ENCODE measurements at regions not wholly inside any gene's neighbourhood (a gene's known extent, or its start where the extent isn't known, plus 50 kb on each side); places are given as distances from the start of the nearest gene placed in this dataset.

DNA sequence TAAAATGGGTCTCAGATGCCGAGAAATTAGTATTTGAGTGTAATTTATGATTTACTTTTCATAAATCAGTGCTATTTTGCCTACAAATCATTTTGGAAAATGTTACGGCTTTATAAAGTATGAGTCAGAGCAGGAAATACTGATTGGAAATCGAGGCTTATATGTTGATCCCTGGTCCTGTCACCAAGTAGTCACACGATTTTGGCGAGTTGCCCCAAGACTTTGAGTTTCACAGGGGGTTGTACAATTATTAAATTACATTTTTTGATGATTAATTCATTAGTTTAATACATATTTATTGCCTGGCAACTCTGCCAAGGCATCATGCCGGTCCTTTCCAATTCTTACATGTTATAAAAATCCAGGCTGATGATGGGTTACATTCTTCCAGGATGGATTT lies 443.9 kb upstream of the KLF4 start:
- H2BK15ac ChIP-seq (ENCODE audit: low read depth, low read length), result no peak overlapping the region
- no peak for ATAC-seq (ENCODE audit: low read depth)
- no peak overlapping the region for H2AFZ ChIP-seq (replicated peaks; ENCODE audit: low read length, poor library complexity)
- H2BK120ac ChIP-seq (ENCODE audit: low read depth, low read length), result no peak overlapping the region
- H3K27me3 ChIP-seq (ENCODE audit: control insufficient read depth, insufficient read depth, low read length), result no peaks in the 10 kb centered on the region; the same call in none of the 2 replicates
- H3K9me3 ChIP-seq (ENCODE audit: control insufficient read depth, insufficient read depth, low read length), result no peaks in the 10 kb centered on the region
- CTCF ChIA-PET, result no interaction called here
- H2AK5ac ChIP-seq (ENCODE audit: low read depth, low read length), result no peak overlapping the region
- no peak overlapping the region for H3K56ac ChIP-seq (ENCODE audit: extremely low read depth, insufficient read depth, low read length)
- H4K20me1 ChIP-seq (ENCODE audit: insufficient read depth, low read length), result no peaks in the 10 kb centered on the region
- WGBS, 2 experiments (ENCODE audit: extremely low coverage in 2 of 2, insufficient read length in 1 of 2), result no CpG with 5 or more reads among the region's 6 CpGs
- H4K5ac ChIP-seq (ENCODE audit: low read depth, low read length), result no peak overlapping the region
- POLR2A ChIA-PET (ENCODE audit: unreplicated experiment), result no interaction called here
- DNase-seq, result no peak
- no peaks in the 10 kb centered on the region for H3K36me3 ChIP-seq (ENCODE audit: control insufficient read depth, insufficient read depth, low read length)
- H3K4me1 ChIP-seq (ENCODE audit: control insufficient read depth, insufficient read depth, low read length), result peaks cover 19% of the 10 kb centered on the region
- no peak overlapping the region for H3K4ac ChIP-seq (ENCODE audit: low read depth, low read length)
- no peak overlapping the region for H2AK9ac ChIP-seq (replicated peaks; ENCODE audit: low read depth, low read length, poor library complexity)
- H3K27ac ChIP-seq (ENCODE audit: insufficient read depth, low read length), result no peak overlapping the region
- no peak overlapping the region for H2BK5ac ChIP-seq (ENCODE audit: low read depth, low read length, poor library complexity, severe bottlenecking)
- H4K8ac ChIP-seq (ENCODE audit: low read depth in 2 of 2, low read length in 2 of 2), result no peak overlapping the region
- in situ Hi-C loops (cut with MboI; ENCODE audit: low sequenced_read_pairs), result no loop called here
- no peak overlapping the region for H3K4me3 ChIP-seq (ENCODE audit: insufficient read depth, low read depth, low read length)
- H3K4me2 ChIP-seq (ENCODE audit: low read depth, low read length), result no peak overlapping the region
- intact Hi-C loops (cut with micrococcal nuclease), result no loop called here
- no peaks in the 10 kb centered on the region for H3K9me1 ChIP-seq (ENCODE audit: insufficient read depth, low read length)
- H3K9ac ChIP-seq (ENCODE audit: low read depth, low read length), result no peak overlapping the region
- no TSS peak for BruUV-seq (replicated peaks)
- dilution Hi-C loops (cut with HindIII; ENCODE audit: low sequenced_read_pairs, unreplicated experiment), result no loop called here
- H3K79me1 ChIP-seq (ENCODE audit: low read depth in 1 of 2, low read length in 2 of 2), result no peaks in the 10 kb centered on the region
- no peak for TF ChIP-seq RAD21 (IDR thresholded peaks at IDR 0.05; ENCODE audit: low read length)
- TF ChIP-seq, protein P1, sequence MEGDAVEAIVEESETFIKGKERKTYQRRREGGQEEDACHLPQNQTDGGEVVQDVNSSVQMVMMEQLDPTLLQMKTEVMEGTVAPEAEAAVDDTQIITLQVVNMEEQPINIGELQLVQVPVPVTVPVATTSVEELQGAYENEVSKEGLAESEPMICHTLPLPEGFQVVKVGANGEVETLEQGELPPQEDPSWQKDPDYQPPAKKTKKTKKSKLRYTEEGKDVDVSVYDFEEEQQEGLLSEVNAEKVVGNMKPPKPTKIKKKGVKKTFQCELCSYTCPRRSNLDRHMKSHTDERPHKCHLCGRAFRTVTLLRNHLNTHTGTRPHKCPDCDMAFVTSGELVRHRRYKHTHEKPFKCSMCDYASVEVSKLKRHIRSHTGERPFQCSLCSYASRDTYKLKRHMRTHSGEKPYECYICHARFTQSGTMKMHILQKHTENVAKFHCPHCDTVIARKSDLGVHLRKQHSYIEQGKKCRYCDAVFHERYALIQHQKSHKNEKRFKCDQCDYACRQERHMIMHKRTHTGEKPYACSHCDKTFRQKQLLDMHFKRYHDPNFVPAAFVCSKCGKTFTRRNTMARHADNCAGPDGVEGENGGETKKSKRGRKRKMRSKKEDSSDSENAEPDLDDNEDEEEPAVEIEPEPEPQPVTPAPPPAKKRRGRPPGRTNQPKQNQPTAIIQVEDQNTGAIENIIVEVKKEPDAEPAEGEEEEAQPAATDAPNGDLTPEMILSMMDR (conservative IDR thresholded peaks at IDR 0.05; ENCODE audit: low read depth, low read length), result no peak
- no peak for TF ChIP-seq CEBPB (IDR thresholded peaks at IDR 0.05; ENCODE audit: low read depth, low read length)
- no peak for TF ChIP-seq BHLHE40 (IDR thresholded peaks at IDR 0.05; ENCODE audit: low read depth, low read length)
- TF ChIP-seq SMC3 (IDR thresholded peaks at IDR 0.05; ENCODE audit: low read depth, low read length), result no peak
- TF ChIP-seq MAZ (IDR thresholded peaks at IDR 0.05; ENCODE audit: borderline replicate concordance, low read depth, low read length), result no peak
- TF ChIP-seq MAFK (IDR thresholded peaks at IDR 0.05; ENCODE audit: low read depth, low read length), result no peak
- TF ChIP-seq NFE2L2 (IDR thresholded peaks at IDR 0.05; ENCODE audit: low read depth, low read length), result no peak
- TF ChIP-seq, protein P2, sequence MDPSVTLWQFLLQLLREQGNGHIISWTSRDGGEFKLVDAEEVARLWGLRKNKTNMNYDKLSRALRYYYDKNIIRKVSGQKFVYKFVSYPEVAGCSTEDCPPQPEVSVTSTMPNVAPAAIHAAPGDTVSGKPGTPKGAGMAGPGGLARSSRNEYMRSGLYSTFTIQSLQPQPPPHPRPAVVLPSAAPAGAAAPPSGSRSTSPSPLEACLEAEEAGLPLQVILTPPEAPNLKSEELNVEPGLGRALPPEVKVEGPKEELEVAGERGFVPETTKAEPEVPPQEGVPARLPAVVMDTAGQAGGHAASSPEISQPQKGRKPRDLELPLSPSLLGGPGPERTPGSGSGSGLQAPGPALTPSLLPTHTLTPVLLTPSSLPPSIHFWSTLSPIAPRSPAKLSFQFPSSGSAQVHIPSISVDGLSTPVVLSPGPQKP (IDR thresholded peaks at IDR 0.05; ENCODE audit: borderline replicate concordance, low read depth, low read length), result no peak
- TF ChIP-seq POLR2A (IDR thresholded peaks at IDR 0.05; ENCODE audit: low read depth, low read length), result no peak
- TF ChIP-seq CHD1 (IDR thresholded peaks at IDR 0.05; ENCODE audit: low read depth, low read length), result no peak
- TF ChIP-seq, protein P3, sequence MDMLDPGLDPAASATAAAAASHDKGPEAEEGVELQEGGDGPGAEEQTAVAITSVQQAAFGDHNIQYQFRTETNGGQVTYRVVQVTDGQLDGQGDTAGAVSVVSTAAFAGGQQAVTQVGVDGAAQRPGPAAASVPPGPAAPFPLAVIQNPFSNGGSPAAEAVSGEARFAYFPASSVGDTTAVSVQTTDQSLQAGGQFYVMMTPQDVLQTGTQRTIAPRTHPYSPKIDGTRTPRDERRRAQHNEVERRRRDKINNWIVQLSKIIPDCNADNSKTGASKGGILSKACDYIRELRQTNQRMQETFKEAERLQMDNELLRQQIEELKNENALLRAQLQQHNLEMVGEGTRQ (IDR thresholded peaks at IDR 0.05; ENCODE audit: low read depth, low read length), result no peak
- TF ChIP-seq RFX5 (IDR thresholded peaks at IDR 0.05; ENCODE audit: low read depth, low read length), result no peak
- TF ChIP-seq FOS (IDR thresholded peaks at IDR 0.05; ENCODE audit: low read depth, low read length), result no peak
- no peak for TF ChIP-seq RCOR1 (IDR thresholded peaks at IDR 0.05; ENCODE audit: insufficient replicate concordance, low read length)
- no peak for TF ChIP-seq MXI1 (IDR thresholded peaks at IDR 0.05; ENCODE audit: borderline replicate concordance, low read depth, low read length)
- H3K14ac ChIP-seq (replicated peaks; ENCODE audit: low read depth, low read length), result no peak overlapping the region
- H3K23ac ChIP-seq (ENCODE audit: low read depth, low read length), result no peak overlapping the region
- H2BK20ac ChIP-seq (ENCODE audit: low read depth, low read length), result no peak overlapping the region
- H4K91ac ChIP-seq (ENCODE audit: insufficient read depth, low read depth, low read length), result no peak overlapping the region
- H3K18ac ChIP-seq (ENCODE audit: low read depth, low read length), result no peak overlapping the region
